NCI-H345 treated with DMSO at 0.1 percent for 48 hours (cell line): ENCODE measurements at regions not wholly inside any gene's neighbourhood (a gene's known extent, or its start where the extent isn't known, plus 50 kb on each side); places are given as distances from the start of the nearest gene placed in this dataset.

Source experiments
- DNase-seq: peaks from one replicate; lab custom pipeline; 2025; ENCODE audit not compliant: unreplicated experiment; lab: John Stamatoyannopoulos, UW

DNA sequence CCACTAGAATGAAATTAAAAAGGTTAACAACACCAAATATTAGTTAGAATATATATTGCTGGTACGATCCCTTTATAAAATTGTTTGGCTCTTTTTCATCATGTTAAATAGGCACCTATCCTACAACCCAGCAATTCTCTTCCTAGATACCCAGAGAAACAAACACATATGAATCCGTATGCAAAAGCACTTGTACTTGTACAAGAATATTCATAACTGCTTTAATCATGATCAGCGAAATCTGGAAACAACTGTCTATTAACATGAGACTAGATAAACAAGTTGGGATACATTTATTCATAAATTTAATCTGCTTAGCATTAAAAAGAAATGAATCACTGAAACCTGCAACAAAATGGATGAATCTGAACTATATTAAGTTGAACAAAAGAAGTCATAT is 113.7 kb upstream of the MAP1B start:
- no peak for DNase-seq

DNA sequence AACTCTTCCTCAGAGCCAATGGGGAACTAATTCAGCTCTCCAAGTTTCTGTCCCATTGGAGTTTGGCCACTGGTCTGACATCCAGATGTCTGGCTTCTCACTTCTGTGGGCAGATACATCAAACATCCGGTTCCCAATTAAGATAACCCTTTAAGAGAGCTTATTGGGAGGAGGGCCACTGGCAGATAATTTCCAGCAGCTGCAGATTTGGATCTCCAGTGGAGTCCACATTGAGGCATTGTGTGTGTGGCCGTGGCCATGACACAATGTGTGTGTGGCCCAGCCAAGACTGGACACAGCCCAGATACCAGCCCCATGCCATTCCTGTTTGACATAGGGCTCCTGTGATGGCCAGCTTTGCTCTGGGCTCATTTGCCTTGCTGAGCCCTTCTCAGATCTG is 110.5 kb upstream of the MAP1B start:
- DNase-seq = no peak

DNA sequence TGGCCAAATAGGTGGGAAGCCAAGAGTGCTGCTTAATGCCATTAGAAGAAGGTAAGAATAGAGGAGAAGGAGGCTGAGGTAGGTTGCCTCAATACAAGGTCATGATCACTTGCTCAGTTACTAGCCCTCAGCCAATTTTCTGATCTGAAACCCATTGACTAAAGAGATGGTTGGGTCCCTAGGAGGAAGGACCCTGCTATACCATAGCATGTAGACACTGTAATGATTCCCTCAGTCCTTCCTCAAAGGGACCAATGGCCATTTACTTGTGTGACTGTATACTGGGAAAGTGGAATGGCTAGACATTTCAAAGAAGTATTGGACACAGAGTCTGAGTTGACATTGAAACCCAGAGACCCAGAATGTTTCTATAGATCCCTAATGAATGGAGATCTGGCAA is 108.5 kb upstream of the MAP1B start:
- no peak for DNase-seq

- no peak for DNase-seq
Measured at GRCh38 chr5:72000707-72001106, 106.6 kb upstream of the MAP1B start.

- DNase-seq = no peak
Measured at GRCh38 chr5:72005671-72006070, 101.6 kb upstream of the MAP1B start.

DNA sequence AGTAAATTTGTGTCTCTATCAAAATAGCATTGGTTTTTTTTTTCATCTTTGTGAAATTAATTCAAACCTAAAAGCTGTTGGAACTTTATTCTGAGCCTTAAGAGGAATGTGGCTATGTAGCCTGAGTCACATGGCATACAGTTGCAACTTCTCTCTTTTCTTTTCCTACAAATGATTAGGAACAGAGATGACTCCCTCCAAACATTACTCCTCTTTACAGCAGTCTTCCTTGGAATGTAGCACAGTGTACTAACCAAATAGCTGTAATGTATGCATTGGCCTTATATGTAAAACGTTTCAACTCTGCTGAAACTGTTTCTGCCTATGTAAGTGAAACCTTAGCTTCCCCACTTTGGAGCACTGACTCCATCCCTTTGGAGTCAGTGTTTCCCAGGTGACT is 100.9 kb upstream of the MAP1B start:
- no peak for DNase-seq

- no peak for DNase-seq
Measured at GRCh38 chr5:72007336-72008111, 99.8 kb upstream of the MAP1B start.

DNA sequence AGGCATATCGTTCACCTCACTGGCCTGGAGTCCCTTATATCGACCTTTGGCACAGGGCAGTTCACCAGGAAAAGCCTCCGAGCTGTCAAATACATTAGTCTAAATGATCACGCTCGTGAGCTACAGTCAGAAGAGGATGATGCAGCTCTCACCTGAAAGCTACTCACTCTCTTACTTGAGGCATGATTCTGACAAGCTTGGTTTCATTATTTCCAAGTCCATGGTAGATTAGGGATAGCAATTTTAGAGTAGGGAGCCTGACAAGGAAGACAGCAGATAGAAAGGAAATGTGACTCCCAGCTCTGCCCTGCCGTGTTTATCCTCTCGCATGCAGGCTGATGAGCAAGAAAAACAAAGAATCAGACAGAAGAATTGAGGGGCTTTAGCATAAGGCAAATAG is 98.0 kb upstream of the MAP1B start:
- DNase-seq = no peak

- no peak for DNase-seq
Measured at GRCh38 chr5:72010430-72010829, 96.8 kb upstream of the MAP1B start.

GRCh38 chr5:72012906-72013305 is 94.4 kb upstream of the MAP1B start:
- DNase-seq = no peak

DNA sequence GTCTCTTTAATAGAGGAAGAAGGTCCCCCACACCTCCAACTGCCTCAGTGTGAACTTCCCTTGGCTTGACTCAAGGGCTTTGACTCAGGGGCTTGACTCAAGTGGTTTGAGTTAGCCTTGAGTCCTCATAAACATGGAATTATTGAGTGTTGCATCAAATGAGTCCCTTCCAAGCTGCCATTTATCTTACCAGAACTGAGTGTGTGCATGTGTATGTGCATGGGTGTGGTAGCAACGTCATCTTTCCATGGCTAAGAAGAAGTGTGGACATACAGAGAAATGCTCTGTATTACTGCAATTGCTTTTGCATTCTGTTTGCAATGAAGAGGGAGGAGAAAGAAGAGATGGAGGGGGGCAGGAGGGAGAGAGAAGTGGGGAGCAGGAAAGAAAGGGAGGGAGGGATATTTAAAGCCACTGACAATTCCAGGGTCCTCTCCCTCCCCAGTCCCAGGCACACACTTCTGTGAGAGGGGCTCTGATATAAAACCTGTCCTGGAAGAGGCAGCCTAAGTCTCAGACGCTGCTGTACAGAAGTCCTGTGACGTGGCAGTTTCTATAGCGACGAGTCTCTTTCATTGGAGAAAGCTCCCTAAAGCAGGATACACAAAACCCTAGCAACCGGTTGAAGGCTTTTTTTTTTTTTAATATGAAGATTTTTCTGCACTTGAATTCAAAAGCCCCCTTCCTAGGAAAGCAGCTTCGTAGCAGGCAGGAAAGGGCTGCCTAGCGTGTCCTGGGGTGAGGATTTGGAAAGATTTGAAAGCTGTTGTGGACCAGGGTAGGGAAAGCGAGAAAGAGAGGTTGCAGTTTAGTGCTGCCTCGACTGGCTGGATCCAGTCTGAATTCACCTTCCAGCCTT is 93.3 kb upstream of the MAP1B start:
- peak; percentile 39 for DNase-seq

GRCh38 chr5:72015103-72015548 is 92.1 kb upstream of the MAP1B start:
- DNase-seq = peak; percentile 57

DNA sequence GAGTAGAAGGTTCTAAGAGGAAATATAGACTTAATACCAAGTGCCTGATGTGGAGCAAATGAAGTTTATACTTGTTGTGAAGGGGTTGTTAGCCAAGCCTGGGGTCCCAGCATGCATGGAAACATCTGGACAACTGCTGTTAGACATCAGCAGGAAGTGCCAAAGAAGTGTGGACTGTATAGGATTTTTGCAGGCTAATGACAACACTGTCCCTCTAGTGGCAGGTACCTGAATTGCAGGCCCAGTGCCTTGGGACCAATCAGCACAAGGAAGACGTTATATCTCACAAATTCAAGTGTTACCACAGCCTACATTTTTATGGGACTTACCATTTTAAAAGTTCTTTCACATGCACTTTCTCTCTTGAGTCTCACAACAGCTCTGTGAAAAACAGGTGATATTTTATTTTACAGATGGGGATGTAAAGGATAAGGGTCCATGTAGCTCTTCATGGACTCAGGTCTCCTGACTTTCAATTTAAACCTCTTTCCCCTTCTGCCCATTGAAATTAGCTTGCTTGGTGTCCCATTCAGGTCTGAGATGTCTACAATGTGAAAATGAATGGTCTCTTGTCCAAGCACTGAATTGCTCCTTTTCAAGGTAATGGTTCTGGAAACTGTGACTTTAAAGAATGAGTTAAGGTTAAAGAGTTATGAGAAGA is 89.0 kb upstream of the MAP1B start:
- DNase-seq = no peak

GRCh38 chr5:72020161-72020983 is 86.9 kb upstream of the MAP1B start:
- DNase-seq = no peak

- no peak for DNase-seq
Measured at GRCh38 chr5:72021651-72022357, 85.5 kb upstream of the MAP1B start.

DNA sequence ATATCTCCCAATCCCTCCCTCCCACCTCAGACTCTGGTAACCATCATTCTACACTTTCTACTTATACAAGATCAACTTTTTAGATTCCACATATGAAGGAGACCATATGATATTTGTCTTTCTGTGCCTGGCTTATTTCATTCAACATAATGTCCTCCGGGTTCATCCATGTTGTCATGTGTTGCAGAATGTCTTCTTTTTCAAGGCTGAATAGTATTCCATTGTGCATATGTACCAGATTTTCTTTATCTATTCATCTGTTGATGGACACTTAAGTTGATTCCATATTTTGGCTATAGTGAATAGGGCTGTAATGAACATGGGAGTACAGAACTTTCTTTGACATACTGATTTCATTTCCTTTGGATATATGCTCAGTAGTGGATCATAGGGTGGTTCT is 78.9 kb upstream of the MAP1B start:
- no peak for DNase-seq

DNA sequence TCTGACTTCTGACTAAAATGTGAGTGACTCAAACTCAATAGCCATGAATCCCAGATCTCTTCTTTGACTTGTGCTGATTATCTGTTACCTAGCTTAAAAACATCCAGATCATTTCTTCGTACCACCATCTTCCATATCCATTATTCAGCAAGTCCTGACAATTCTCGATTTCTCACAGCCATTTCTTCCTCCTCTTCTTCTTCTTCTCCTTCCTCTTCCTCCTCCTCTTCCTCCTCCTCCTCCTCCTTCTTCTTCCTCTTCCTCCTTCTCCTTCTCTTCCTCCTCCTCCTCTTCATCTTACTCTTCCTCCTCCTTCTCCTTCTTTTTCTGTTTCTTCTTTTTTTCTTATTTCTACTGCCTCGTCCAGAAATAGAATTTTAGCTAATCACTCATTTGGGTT is 77.0 kb upstream of the MAP1B start:
- no peak for DNase-seq

DNA sequence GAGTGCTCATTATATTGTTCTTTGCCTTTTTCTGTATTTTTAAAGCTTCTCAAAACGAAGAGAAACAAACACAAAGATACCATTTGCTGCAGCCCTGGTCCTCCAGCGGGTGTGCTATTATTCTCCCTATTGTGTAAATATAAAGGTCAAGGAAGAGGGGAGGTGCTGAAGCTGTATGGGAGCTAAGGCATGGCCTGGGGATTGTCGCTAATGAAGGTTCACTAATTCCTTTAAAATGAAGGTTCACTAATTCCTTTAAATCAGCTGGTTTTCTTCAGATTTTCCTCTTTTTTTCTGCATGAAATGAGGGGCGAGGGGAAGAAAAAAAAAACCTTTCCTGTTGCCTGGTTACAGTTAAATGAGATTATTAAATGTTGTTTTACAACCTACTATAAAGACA is 74.5 kb upstream of the MAP1B start:
- DNase-seq = no peak

GRCh38 chr5:72034770-72035169 is 72.5 kb upstream of the MAP1B start:
- DNase-seq = no peak

DNA sequence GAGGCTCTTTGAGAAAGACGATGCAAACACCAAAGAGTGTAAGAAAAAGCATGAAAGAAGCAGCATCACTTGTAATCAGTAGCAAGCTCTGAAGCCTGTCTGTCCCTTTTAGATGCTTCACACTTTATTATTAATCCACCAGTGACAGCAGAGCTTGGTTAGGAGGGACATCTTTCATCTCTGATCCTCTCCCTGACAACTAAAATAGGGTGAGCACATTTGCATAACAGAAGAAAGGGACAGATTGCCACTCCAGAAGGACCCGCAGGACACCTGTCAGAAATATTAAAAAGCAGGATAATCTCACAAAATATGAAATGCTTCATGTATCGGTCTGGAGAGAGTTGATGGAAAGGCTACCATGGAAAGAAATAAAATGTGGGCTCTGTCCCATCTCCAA is 71.4 kb upstream of the MAP1B start:
- DNase-seq = no peak
